IMR-90 (cell line): ENCODE measurements at regions not wholly inside any gene's neighbourhood (a gene's known extent, or its start where the extent isn't known, plus 50 kb on each side); places are given as distances from the start of the nearest gene placed in this dataset.

Source experiments
- BHLHE40 ChIP-seq: fragments of 150-350 bp; IDR thresholded peaks from 2 replicates; pipeline ENCODE4 v1.6.1; 2016; ENCODE audit warnings: mild to moderate bottlenecking, low read depth, low read length
- CTCF ChIP-seq: conservative IDR thresholded peaks from 2 replicates; pipeline ENCODE4 v1.5.1; 2012; ENCODE audit warnings: mild to moderate bottlenecking, low read depth, low read length, improper control_type of control experiment

- TF ChIP-seq BHLHE40 (no peak), CTCF (no peak)
These were observed 61.1 kb upstream of the NMUR2 start for GRCh38 chr5:152466085-152466745.
